NCI-H748 treated with DMSO at 0.1 percent for 48 hours (cell line): ENCODE measurements at regions not wholly inside any gene's neighbourhood (a gene's known extent, or its start where the extent isn't known, plus 50 kb on each side); places are given as distances from the start of the nearest gene placed in this dataset.
"Not testable (repeated sequence)": the region's sequence is repeated elsewhere in the genome, so short reads cannot be mapped to it uniquely, and the experiment has no call there.

Experiments
- DNase-seq: peaks from one replicate; lab custom pipeline; 2025; lab: John Stamatoyannopoulos, UW

- DNase-seq, result no peak
Measured at GRCh38 chr5:72588640-72589039, 81.4 kb upstream of the ZNF366 start.

- DNase-seq, result no peak
Measured at GRCh38 chr5:72587661-72588308, 80.6 kb upstream of the ZNF366 start.

GRCh38 chr5:72586788-72587530 is 79.7 kb upstream of the ZNF366 start:
- no peak for DNase-seq

- DNase-seq, result no peak
Measured at GRCh38 chr5:72584466-72584865, 77.3 kb upstream of the ZNF366 start.

- DNase-seq, result not testable (repeated sequence)
Measured at GRCh38 chr5:72579290-72579689, 72.1 kb upstream of the ZNF366 start.

GRCh38 chr5:72572236-72572765 is 65.1 kb upstream of the ZNF366 start:
- no peak for DNase-seq

- DNase-seq, result no peak
Measured at GRCh38 chr5:72569408-72569944, 62.3 kb upstream of the ZNF366 start.

GRCh38 chr5:72566746-72567145 is 59.5 kb upstream of the ZNF366 start:
- DNase-seq, result no peak

- DNase-seq, result no peak
Measured at GRCh38 chr5:72565513-72566289, 58.5 kb upstream of the ZNF366 start.

GRCh38 chr5:72562717-72563116 is 55.5 kb upstream of the ZNF366 start:
- DNase-seq, result no peak

- no peak for DNase-seq
Measured at GRCh38 chr5:72561148-72561972, 54.1 kb upstream of the ZNF366 start.

- no peak for DNase-seq
Measured at GRCh38 chr5:72559866-72560766, 52.9 kb upstream of the ZNF366 start.

- DNase-seq, result no peak
Measured at GRCh38 chr5:72558383-72558782, 51.2 kb upstream of the ZNF366 start.

- no peak for DNase-seq
Measured at GRCh38 chr5:72558046-72558336, 50.8 kb upstream of the ZNF366 start.

- DNase-seq, result no peak
Measured at GRCh38 chr5:72557167-72558045, 50.2 kb upstream of the ZNF366 start.
